C4-2B (cell line): ENCODE measurements at regions not wholly inside any gene's neighbourhood (a gene's known extent, or its start where the extent isn't known, plus 50 kb on each side); places are given as distances from the start of the nearest gene placed in this dataset.

ENCODE experiments used
- H3K27ac ChIP-seq: fragments of 450-650 bp; 2 replicates; pipeline ENCODE4 v1.5.1; 2017
- ZFX ChIP-seq: fragments of 450-650 bp; IDR thresholded peaks from 2 replicates; pipeline ENCODE4 v1.6.1; 2017
- TF ChIP-seq, protein P1 (sequence below): fragments of 450-650 bp; conservative IDR thresholded peaks from 2 replicates; pipeline ENCODE4 v1.5.1; 2017; ENCODE audit warnings: mild to moderate bottlenecking

DNA sequence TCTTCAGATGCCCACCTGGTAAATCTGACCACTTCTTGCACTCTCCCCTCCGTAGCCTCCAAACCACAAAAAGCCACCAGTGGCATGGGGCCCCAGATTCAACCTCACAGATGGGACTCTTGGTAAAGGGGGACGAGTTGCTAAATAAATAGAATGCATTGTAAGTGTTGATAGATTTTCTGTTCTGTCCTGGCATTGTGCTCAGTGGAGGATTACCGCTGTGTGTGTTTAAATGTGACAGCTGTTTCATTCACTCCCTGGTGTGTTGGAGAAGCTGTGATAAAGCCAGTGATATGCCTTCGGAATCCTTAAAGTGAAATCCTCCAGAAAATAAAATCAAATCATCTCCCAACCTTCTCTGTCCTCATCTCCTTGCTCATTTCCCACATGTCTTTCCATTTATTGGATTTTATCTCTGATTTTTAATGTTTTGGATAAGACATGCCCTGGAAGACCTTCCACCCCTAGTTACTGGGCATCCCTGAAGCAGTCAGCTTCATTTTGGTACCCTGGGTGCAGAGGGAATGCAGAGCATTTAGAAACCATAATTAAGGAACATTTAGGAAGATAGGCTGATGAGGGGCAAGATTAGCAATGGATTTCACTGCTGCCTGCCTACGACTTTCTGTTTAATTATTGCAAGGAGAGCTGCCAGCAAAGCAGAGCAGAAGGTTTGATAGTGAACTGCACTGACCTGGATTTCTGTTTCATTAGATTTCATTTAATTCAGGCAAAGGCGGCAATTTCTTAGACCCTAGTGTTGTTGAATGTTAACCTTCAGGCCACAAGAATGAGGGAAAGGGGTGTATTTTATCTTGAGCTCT, 460.9 kb upstream of the KIRREL3 start:
- TF ChIP-seq, protein P1, sequence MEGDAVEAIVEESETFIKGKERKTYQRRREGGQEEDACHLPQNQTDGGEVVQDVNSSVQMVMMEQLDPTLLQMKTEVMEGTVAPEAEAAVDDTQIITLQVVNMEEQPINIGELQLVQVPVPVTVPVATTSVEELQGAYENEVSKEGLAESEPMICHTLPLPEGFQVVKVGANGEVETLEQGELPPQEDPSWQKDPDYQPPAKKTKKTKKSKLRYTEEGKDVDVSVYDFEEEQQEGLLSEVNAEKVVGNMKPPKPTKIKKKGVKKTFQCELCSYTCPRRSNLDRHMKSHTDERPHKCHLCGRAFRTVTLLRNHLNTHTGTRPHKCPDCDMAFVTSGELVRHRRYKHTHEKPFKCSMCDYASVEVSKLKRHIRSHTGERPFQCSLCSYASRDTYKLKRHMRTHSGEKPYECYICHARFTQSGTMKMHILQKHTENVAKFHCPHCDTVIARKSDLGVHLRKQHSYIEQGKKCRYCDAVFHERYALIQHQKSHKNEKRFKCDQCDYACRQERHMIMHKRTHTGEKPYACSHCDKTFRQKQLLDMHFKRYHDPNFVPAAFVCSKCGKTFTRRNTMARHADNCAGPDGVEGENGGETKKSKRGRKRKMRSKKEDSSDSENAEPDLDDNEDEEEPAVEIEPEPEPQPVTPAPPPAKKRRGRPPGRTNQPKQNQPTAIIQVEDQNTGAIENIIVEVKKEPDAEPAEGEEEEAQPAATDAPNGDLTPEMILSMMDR, result no peak
- no peak for TF ChIP-seq ZFX
- no peak overlapping the region for H3K27ac ChIP-seq

DNA sequence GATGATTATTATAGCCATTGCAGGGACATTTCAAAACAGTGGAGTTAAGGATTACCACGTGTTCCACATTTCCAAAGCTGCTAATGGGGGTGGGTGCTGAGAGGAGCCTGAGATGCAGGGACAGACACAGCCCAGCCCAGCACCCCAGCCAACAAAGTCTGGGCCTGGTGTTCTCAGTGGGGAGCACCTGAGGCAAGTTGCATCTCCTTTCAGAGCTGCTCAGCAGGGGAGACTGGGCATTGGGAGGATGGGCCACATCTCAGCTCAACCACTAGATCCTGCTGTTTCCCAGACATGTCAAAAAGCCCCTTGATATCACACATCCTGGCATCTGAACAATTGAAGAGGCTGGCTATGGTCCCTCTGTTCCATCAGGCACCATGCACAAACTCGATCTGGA, 458.0 kb upstream of the KIRREL3 start:
- no peak overlapping the region for H3K27ac ChIP-seq
- TF ChIP-seq, protein P1, result no peak
- no peak for TF ChIP-seq ZFX

DNA sequence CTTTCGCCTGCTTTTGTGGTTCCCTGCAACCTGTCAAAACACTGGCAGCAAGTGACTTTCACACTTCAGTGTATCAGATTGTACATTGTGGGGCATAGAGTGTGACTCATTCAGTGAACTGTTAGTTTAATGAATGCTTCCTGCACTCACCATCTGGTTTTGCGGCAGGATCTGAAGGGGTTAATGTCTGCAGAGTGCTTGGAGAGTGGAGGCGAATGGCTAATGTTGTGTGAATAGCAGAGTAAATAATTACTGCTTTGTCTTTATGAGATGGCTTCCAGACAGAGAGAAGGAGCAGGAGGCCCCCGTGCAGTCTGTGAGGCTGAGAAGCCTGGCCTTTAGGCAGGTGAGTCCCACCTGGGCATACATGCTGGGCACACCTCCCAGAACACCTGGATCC, 454.3 kb upstream of the KIRREL3 start:
- TF ChIP-seq, protein P1, result no peak
- no peak for TF ChIP-seq ZFX
- H3K27ac ChIP-seq, result no peak overlapping the region

DNA sequence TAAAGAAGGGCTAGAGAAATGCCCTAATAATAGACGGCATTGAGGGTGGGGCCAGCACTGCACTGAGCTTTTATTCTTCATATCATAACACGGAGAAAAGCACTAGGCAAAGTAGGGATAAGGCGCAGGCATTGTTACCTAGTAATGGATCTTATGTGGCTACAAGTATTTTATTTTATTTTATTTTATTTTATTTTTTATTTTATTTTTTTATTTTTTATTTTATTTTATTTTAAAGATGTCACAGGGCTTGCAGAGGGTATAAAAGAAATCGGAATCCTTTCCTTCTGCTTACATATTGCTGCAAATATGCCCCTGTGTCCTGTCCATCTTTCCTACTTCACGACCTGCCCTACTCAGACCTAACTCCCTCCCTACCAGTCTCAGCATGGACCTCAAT, 452.0 kb upstream of the KIRREL3 start:
- TF ChIP-seq ZFX, result no peak
- TF ChIP-seq, protein P1, result no peak

DNA sequence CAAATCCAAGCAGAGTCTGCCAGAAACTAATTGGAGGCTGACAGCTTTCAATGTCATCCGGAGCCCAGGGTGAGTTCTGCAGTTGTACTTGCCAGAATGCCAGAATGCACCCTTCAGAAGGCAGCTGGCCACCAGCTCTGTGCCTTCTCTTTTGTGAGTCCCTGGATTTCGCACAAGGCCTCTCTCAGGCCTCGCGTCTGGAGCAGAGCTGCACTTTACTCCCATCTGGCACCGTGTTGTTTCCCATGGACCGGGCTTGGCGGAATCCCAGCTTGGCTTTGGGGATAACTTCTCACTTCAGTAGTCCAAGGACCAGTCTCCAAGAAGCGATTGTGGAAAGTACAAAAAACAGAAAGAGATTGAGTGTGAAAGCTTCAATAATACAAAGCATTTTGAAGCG, 451.3 kb upstream of the KIRREL3 start:
- TF ChIP-seq, protein P1, result no peak
- TF ChIP-seq ZFX, result no peak
- H3K27ac ChIP-seq, result no peak overlapping the region

More for the DNA sequence above, 452.0 kb upstream of the KIRREL3 start:
- no peak overlapping the region for H3K27ac ChIP-seq

DNA sequence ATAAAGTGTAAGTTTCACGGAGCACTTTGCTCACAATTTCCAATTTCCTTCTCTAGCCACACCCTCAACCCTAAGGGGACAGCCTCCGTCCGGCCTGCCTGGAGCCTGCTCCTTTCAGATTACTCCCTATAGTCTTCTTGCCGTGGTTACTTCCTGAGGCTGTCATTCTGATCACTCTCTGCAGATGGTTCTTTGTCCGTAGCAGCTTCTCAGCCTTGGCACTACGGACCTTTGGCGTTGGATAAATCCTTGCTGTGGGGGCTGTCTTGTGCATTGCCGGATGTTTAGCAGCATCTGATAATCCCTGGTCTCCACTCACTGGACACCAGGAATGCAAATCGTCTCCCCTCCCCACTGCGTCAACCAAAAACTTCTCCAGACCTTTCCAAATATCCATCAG, 447.5 kb upstream of the KIRREL3 start:
- TF ChIP-seq, protein P1, result no peak
- TF ChIP-seq ZFX, result no peak
- no peak overlapping the region for H3K27ac ChIP-seq

DNA sequence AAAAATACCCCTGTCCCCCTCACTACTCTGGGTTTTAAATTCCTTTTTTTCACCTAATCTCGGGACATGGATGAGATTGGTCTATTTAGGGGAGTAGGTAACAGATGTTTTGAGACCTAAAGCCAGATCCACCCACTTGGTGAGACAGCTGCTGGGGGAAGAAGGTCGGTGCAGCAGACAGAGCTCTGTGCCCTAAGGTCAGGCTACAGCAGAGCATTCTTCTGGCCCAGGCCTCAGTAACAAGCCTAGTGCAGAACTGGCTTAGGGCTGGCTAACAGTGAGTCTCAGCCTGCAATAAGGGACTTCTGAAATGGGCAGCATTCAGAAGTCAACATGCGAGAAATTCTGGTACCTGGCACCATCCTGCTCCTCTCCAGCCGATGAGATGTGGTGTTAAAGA, 444.9 kb upstream of the KIRREL3 start:
- no peak overlapping the region for H3K27ac ChIP-seq
- TF ChIP-seq, protein P1, result no peak
- no peak for TF ChIP-seq ZFX
